HG02943 (cell line): ENCODE measurements at regions not wholly inside any gene's neighbourhood (a gene's known extent, or its start where the extent isn't known, plus 50 kb on each side); places are given as distances from the start of the nearest gene placed in this dataset.

Experiments
- ATAC-seq: cut with Tn5 transposase; IDR thresholded peaks from one replicate; pipeline ENCODE4 v1.9.1; 2021; ENCODE audit warnings: mild to moderate bottlenecking, low read depth, moderate library complexity; ENCODE audit not compliant: unreplicated experiment

DNA sequence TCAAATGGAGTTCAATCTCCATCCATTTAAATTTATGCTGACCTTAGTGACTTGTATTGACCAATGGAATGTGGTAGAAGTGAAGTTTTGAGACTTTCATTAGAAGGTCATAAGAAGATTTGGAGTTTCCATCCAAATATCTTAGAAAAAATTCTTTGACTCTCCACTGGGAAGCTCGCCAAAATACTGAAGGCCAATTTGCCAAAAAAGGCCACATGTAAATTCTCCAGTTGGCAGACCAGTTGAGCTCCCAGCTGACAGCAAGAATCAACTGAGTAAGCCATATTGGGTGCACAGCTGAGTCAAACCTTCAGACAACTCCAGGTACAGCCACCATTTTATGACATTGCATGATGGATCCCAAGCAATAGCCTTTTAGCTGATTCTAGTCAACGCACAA lies 228.3 kb upstream of the SETBP1 start:
- no peak for ATAC-seq

DNA sequence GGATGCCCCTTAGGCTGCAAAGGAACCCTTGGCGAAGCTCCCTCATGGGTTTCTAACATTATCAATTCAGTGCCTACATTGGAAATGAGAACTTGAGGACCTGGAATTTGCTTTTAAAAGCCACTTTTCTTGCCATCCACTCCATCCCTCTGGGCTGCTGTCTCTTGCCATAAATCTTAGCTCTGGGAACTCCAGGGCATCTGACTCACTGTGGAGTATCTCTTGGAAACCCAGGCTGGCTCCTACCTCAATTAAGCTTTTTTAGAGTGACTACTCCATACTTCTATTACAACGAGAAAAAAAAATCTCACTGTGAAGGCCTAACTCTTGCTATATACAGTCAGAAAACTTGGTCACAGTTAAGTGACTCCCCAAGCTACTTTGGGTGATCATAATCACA lies 227.2 kb upstream of the SETBP1 start:
- ATAC-seq, result no peak

DNA sequence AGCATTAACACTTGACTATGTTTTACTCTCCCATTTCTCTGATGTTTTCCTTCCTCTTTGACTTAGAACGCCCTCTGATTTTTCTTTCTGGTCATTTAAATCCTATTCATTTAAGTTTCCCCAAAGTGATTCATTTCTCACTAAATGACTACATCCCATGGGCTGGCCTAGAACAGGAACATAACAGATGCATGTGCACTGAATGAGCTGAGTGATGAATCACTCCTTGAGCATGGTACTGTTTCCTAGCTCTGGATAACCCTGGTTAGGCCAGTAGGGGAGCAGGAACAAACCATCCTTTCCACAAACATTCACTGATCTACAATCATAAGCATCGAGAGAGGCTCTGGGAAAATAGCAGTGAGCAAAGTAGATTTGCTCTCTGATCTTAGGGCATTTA lies 221.9 kb upstream of the SETBP1 start:
- no peak for ATAC-seq

DNA sequence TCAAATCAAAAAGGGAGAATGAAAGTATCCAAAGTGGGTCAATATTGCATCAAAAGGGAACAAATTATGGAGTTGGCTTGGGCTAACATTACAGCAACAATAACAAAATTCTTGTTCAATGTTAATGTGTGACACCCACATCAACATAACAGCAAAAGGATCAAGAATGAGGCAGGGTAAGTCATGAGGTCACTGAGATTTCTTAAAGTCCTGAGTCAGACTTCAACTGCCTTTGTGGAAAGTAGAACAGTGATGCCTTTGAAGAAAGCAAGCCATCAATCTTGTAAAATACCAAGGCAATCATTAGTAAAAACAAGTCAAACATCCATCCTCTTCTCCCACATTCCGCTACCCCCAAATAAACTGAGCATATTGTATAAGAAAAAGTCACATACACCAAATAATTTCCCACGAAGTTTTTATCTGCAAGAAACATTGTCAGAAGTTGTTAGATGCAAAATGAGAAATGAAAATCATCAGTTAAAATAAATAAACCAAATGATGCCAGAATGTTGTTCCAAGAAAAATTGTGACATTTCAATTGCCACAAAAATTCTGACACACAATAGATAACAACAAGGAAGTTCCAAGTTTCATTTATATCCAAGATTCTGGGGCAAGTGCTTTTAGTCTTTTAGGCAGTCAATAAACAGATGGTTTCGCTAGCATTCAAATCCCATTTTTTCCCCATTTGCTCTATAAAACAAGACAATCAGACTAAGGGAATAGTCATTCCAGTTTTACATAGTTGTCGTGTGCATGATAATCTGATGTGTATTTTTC lies 216.1 kb upstream of the SETBP1 start:
- no peak for ATAC-seq

DNA sequence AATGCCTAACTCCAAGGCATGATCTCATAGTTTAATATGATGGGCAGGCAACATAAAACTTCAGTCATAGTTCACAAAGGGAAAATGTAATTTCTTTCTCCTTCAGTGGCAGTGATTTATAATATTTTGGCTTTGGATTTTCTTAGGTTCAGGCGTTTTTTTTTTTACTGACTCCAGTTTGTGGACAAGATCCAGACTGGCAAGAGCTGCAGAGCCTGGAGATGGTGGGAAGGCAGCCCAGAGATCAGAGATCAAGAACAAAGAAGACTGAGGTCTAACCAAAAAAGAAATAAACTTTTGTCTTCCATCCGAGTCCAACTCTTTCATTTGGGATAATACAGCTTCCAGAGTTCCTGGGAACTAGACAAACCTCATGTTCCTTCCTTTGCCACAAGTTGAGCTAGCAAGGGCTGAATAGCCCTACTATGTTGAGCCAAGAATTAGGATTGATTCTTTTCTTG lies 215.3 kb upstream of the SETBP1 start:
- no peak for ATAC-seq

DNA sequence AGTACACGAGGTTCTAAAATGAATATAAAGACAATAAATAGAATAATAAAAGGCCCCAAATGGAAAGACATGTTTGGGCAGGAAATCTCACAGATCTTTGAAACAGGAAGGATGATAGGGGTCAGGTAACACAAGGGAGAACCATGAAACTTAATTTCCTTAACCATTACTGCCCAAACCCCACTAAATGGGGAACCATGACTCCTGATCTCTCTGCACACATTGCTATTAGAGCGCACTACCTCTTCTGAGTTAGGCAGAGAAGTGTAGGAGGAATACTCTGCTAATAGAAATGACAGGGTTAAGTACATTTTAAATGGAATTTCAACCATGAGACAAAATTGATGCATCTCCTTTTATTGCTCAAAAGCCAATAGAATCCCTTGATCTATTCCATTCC lies 213.7 kb upstream of the SETBP1 start:
- ATAC-seq, result no peak

DNA sequence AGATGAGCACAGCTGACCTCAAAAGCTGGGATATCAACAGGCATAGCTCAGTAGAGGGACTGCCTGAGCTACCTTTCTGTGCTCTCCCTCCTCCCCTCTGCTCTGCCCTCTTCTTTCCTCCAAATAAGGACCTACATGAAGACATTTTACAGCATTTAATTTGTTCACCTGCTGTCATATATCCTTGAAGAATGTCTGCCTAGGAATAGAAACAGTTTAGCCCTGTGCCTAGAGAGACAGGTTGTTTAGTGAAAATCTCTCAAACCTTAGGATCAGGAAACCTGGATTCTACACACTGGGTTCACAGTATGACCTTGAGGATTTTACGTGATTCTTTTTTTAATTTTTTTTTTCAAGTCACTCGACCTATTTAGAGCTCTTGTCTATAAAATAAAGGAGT lies 213.0 kb upstream of the SETBP1 start:
- ATAC-seq, result no peak

DNA sequence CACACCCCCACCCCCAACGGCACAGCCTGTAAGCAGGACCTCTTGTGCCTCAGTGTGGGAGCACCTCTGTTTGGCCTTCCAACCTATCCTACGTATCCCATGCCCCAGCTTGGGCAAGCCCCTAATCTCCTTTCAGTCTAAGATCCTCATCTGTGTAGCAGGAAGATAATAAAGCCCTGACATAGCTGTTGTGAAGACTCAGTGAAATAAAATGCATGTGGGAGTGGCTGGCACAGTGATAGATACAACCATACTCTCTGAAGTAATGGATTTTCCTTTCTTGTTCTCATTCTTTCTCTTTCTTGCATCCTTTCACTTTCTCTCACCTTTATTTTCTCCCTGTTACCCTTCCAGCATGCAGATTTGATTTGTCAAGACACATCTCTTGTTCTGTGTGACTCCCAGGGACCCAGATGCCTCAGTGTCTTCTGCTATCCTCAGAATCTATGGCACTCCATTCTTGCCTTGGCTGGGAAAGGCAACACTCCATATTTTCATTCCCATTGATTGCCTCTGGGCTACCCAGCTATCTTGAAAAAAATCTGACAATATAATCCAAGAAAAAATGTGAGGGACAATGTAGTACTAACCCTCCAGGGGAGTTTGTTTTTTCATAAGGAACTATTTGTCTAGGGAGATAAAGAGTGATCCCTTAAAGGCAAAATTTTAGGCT lies 207.2 kb upstream of the SETBP1 start:
- ATAC-seq, result no peak

DNA sequence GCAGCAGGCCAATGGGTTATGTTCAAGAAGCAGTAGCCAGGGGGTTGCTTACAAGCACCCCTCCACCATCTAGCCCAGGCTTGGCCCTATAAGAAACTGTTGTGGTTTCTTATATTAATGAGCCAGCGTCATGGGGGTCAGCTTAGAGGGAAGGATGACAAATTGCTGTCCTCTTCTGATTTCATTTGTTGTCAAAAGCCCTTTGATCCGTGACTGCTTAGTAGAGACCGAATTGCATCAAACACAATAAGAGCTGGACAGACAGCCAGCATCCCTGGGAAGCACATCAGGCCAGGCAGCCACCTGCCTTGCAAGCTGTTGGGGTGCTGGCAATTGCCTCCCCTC lies 206.6 kb upstream of the SETBP1 start:
- no peak for ATAC-seq

DNA sequence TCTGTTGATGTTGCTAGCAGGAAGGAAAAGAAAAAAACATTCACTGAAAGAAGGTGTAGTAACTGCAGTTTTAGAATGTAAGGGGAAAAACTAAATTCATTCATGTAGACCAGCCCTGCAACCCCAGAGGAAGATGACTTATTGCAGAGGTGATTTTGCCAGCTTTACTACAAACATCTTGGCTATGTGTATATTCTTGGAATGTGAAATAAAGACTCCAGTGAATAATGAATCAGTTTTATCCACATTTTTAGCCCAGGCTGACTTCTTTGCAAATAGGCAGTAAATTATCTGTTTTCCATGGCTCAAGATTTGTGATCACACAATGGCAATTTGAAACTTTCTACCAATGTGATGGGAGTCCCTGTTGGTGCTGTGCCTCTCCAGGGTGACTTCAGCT lies 206.1 kb upstream of the SETBP1 start:
- ATAC-seq, result no peak

DNA sequence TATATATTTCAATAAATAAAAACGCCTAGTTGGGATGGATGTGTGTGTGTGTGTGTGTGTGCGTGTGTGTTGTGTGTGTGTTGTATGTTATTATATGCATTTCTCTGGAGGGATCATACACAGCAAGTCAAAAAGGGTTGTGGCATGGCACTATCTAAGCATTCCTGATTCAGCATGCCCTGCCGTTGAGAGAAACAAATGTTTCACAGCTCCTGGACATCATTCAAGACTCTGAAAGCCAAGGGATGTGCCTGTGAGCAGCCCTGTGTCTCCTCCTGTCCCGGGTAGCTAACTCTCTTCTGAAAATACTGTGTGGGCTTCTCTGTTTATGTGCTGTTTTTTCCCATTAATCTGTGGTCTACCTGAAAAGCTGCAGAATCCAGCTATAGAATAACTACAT lies 197.9 kb upstream of the SETBP1 start:
- no peak for ATAC-seq

DNA sequence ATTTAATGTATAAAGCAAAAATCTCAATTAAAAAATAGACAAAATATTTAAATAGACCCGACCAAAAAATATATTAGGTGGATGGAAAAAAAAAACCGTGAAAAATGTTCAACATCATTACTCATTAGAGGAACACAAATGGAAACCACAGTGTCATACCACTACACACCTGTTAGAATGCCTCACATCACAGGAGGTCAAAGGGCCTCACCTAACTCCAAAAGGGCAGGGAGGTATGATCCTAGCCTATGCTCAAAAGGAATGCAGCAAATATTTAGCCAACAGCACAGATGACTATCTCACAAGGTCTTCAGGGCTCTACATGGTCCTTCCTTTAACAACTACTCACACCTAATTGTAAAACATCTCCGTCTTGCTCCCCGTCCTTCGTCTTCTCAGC lies 185.5 kb upstream of the SETBP1 start:
- ATAC-seq, result no peak

DNA sequence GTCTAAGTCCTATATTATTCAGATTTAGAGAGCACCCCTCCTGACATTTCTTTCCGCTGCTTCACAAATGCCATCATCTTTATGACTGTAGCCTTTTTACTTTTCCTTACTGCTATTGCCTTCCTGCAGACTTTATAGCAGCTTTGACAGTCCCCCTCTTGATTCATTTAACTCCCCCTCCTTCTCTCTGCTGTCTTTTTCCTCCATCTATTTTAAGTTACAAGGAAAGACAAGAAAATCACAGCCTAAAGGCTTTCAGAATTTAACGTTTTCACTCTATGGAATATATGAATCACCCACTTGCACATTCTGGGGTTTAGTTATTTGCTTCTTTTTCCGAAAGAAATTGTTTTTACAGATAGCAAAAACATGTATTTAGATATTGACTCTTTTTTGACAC lies 183.4 kb upstream of the SETBP1 start:
- ATAC-seq, result no peak

DNA sequence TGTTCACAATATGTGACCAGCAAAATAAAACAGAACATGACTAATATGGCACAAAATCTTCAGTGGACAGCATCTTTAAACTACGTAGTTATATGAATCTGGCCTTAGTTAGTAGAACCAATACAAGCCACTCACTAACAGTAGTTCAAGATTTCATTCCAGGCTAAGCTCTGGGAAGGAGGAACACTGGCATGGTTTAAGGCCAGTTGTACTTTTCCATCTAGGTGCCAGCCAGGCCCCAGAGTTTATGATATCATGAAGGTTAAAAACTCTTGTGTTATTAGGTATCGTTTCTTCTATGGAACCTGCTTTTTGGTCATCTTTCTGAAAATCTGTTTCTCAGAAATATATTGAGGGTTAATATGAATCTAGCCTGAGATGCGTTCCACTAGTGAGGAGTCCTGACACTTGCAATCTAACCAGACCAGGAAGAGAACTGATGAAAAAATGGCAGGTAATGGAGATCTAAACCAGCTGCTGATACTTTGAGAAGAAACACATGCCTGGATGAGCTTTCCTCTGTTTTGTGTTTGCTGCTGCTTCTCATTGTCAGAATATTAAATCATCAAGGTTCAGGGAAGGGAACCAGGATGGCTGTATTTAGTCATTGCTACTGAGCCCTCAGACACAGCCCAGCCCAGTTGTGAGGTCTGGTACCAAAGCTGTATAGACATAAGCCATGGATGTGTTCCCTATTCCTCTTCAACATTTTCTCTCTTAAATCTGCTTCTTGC lies 182.8 kb upstream of the SETBP1 start:
- ATAC-seq, result no peak

DNA sequence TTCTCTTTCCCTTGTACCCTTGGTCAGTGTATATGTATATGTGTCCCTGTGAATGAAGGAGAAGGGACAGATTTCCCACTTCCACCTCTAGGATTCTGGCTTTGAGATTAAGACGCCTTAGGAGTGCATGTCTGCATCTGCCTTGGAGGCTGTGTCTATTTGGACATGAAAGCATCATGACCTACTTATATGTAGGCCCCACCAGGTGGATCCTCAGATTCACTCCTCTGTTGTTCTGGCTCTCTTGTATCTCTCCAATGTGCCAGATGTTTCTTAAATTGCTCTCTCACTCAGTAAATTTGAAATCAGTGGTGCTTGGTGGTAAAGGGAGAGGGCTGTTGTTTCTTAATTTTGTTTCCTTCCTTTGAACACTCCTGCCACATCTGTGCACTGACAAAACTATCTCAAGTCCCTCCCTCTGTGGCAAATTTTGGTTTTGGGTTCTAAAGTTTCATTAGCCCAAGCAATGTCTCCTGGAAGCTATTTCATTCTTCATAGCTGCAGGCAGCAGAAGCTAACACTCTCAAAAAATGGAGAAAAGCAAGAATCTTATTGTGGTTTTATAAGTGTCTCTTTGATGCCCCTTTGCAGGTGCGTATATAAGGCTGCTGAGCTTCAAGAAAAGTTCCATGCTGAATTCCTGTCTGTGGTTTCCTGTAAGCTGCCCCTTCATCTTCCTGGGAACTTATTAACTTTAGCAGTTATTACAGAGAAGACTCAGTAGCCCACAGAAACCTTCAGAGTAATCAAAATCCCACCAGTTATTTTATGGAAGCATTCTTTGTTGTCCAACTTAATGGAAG lies 179.7 kb upstream of the SETBP1 start:
- ATAC-seq, result no peak

DNA sequence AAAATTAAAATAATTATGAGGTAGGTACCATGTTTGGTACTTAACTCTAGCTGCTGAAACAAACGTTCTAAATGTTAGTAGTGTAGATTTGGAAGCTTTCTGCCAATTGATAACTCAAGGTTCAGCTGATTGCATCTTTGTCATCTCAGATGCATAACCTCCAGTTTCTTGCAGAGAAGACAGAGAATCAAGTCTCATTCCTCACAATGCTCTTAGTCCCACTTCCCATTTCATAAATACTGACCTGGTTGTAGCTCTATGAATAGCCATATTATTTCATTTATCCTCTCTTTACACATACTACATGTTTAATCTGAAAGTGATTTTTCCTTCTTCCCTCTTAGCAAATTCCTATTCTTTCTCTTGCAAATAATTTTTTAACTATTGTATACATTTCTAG lies 178.5 kb upstream of the SETBP1 start:
- ATAC-seq, result no peak

DNA sequence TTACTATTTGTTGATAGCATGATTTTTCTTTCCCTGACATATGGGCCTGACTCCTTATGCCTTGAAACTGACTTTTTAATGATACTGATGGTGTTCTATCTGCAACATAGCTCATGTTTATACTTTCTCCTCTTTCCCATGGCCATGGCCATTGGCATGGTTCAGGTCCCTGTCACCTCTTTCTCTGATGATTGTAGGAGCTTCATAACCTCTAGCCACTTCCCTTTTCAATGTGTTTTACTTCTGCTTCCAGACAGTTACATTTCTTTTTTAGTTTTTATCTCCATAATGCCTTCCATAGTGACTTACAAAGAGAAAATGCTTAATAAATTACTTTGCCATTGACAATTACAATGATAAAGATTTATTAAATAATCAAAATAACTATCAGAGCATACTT lies 177.9 kb upstream of the SETBP1 start:
- ATAC-seq, result no peak

DNA sequence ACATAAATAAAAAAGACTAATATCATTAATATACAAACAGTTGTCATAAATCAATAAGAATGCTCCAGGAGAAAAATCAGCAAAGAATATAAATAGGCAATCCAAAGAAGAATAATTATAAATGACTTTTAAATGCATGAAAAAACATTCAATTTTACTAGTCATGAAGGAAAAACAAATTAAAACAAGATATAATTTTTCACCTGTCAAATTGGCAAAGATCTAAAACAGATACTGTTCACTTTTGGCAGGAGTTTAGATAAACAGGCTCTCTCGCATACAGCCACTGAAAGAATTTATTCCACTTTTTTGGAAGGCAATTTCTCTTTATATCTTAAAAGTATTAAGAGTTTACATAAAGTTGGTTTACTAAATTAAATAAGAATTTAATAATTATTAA lies 176.8 kb upstream of the SETBP1 start:
- no peak for ATAC-seq

DNA sequence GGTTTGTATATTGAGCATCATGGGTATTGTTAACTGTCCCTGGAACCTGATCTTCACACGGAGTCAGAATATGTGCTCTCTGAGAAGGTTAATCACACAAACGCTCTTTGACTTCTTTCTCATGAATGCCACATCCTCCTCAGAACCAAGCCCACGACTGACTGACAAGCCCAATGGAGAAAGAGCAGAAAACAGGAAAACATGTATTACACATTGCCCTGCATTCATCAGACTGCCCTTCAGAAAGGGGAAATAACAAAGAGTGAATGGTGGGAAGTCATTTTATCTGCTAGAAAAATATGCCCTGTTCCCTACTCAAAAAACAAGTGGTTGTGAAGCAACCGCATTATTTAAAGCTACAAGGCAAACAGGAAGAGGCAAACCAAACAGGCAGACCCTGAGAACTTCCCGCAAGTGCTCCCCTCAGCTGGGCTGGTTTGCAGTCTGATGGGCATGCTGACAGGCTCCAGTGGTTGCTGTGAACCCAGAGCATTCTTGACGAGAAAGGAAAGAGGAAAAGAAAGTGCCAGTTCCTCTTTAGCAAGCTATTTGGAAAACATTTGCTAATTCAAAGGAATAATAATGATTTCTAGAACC lies 172.9 kb upstream of the SETBP1 start:
- no peak for ATAC-seq

DNA sequence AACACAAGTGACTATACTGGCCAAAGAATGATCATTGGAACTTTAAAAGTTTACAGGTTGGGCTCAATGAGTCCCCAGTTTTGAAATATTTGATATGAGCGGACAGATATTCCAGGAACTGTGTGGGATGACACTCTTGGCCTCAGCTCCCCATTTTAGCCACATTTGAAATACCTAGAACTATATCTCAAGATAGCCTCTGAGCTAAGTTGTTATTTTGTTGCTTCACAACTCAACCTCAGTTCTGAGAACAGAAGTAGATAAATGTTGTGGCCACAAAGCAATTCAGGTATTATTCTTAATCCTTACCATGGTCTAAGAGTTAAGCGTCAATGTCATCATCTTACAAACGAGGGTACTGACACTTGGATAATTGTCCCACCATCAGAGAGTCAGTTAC lies 172.2 kb upstream of the SETBP1 start:
- ATAC-seq, result no peak

DNA sequence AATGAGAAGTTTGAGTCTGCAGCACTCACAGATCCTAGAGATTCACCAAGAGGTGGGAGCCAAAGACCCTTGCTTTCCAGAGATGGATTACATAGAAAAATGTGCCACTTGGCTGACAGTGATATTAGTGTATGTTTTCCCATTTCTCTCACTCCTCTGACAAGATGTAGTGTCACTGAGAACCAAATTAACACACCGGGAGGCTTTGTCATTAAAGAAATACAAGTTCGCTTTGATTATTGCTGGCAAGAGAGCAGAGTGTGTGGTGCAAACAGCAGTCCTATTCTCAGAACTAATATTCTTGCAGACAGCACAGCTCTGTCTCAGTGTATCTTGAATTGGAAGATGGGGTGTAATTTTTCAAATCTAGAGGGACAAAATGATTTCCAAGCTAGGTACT lies 171.6 kb upstream of the SETBP1 start:
- no peak for ATAC-seq
